ENCODE measurements at regions not wholly inside any gene's neighbourhood (a gene's known extent, or its start where the extent isn't known, plus 50 kb on each side); places are given as distances from the start of the nearest gene placed in this dataset.

DNA sequence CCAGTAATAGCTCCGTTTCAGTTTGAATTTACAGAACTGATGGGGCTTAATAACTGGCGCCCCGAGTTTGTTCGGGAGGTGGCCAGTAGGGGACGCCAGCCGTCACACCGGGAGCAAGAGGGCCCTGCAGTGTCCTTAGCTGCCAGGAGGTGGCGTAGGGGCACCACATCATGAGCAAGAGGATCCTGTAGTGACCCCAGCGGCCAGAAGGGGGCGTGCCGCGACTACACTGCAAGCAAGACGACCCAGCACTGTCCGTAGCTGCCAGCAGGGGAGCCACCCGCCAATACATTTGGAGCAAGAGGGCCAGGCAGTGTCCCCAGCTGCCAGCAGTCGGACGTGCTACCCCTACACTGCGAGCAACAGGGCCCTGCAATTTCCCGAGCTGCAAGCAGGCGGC, 663.7 kb upstream of the B3GAT1 start:
- DNase-seq (ENCODE audit: low read depth) = no peak

- no peak for DNase-seq (ENCODE audit: low read depth)
These were observed 662.5 kb upstream of the B3GAT1 start for GRCh38 chr11:135074397-135074998.

DNA sequence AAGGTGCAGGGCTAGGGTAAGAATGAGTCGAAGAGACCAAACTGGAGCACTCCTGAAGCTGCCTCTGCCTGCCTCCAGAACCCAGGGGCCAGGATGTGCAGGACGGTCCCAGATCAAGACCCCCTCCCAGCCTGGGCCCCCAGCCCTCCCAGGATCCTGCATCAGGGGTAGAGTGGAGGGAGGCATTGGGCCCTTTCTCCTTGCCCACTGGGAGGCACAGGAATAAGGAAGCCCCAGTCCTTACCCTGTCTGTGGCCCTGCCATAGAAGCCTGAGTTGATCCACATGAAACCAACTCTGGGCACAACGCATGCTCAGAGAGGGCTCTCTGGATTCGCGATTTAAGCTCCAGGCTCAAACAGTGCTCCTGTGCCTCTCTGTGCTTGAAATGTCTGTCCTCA, 661.8 kb upstream of the B3GAT1 start:
- DNase-seq (ENCODE audit: low read depth) = no peak

DNA sequence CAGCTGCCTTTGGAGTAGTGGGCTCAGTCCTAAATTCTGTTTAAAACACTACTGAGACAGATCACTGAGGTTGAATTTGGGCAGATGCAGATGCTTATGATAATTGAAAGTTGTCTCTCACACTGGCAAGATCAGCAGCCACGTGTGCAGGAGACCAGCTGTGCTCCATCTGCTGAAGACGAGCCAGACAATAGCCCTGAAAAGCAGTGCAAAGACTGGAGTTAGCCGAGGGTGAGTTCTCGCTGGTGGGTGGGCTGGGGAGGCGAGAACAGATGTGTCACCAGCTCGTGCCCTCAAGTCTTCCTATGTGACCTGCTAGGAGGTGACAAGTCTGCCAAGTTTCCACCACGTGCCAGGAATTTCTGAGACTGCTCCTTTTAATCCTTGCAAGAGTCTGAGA, 661.3 kb upstream of the B3GAT1 start:
- DNase-seq (ENCODE audit: low read depth) = no peak

- no peak for DNase-seq (ENCODE audit: low read depth)
These were observed 657.8 kb upstream of the B3GAT1 start for GRCh38 chr11:135069890-135070289.

DNA sequence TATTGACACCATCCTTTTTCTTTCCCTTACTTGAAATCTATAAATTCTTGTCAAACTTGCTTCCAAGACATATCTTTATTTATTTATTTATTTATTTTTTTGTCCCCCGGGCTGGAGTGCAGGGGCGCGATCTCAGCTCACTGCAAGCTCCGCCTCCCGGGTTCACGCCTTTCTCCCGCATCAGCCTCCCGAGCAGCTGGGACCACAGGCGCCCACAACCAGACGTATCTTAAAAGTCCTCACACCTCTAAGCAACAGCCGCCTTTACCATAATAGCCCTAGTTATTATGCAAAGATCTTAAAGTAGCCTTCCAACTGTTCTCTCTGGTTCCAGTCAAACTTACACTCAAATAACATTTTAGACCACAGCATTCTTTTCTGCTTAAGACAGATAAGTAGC, 657.0 kb upstream of the B3GAT1 start:
- no peak for DNase-seq (ENCODE audit: low read depth)

- no peak for DNase-seq (ENCODE audit: low read depth)
These were observed 651.0 kb upstream of the B3GAT1 start for GRCh38 chr11:135062994-135063393.

- DNase-seq (ENCODE audit: low read depth) = no peak
These were observed 649.1 kb upstream of the B3GAT1 start for GRCh38 chr11:135061166-135061565.

DNA sequence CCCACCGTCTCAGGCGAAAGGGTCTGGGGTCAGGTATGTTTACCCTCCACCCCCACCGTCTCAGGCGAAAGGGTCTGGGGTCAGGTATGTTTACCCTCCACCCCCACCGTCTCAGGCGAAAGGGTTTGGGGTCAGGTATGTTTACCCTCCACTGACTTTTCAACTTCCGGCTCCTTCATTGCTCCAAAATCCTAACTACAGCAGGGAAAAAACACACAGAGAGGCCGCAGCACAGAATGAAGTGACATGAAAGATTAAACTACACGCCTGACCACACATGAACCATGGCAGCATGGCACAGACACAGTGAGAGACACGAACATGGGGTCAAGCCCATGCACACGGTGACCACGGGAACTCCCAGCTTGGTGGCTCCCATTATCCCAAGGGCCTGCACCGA, 634.9 kb upstream of the B3GAT1 start:
- no peak for DNase-seq (ENCODE audit: low read depth)

DNA sequence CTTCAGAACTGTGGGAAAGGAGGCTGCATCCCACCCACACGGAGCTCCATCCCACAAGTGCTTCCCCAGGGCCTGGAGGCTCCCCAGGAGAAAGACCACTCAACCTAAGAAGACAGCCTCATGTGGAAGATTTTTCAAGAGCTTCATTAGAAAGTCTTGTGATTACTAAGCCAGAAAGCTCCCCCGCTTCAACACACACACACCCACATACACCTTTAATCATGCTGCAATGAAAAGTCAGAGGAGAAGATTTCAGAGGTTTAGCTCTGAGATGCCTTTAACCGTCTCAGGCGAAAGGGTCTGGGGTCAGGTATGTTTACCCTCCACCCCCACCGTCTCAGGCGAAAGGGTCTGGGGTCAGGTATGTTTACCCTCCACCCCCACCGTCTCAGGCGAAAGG, 634.5 kb upstream of the B3GAT1 start:
- no peak for DNase-seq (ENCODE audit: low read depth)

GRCh38 chr11:135043434-135043833, 631.4 kb upstream of the B3GAT1 start:
- no peak for DNase-seq (ENCODE audit: low read depth)

DNA sequence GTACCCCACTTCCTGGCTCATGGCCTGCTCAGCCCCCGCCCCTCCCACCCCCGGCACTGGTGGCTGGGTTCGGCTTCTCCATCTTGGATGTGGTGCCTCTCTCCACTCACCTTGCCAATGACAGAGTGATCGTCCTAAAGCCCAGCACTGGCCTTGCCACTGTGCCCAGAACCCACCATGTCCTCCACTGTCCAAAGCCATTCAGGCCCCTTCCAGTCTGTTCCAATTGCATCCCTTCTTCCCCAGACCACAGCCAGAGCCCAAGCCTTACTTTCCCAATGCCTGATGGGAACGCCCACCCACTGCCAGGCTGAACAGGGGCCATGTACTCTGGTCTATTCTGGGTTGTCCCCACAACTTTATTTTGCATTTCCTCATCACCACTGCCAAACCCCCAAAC, 625.8 kb upstream of the B3GAT1 start:
- no peak for DNase-seq (ENCODE audit: low read depth)

DNA sequence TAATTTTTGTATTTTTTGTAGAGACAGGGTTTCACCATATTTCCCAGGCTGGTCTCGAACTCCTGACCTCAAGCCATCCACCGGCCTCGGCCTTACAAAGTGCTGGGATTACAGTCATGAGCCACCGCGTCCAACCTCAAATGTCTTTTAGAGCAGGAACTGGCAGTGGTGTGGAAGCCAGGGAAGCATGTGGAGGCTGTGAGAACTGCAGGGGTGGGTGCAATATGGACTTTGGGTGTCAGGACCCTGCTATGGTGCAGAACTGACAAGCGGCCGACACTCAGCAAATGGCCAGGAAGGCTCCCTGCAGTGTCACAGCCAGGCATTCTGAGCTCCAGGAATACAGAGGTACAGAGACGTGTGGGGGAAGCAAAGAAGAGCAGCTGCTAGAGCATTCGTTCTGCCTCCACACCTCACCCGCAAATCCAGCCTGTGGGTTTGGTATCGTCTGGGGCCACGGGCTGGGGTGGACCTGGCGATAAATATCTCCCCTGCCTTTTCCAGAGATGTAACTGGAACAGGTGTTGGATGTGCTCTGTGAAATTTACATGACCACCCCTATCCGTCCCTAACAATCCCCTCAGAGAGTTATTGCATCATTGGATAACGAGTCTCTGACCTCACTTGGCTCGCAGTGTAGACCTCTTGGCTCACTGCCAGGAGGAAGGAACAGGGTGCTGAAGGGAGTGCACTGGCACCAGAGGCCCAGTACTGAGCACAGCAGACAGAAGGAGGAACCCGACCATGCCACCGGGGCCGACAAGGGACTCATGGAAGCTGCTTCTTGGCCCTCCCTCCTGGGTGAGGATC, 624.7 kb upstream of the B3GAT1 start:
- DNase-seq (ENCODE audit: low read depth) = no peak

- DNase-seq (ENCODE audit: low read depth) = no peak
These were observed 623.2 kb upstream of the B3GAT1 start for GRCh38 chr11:135035282-135035681.

GRCh38 chr11:135033540-135033939, 621.5 kb upstream of the B3GAT1 start:
- no peak for DNase-seq (ENCODE audit: low read depth)

GRCh38 chr11:135031205-135031989, 619.4 kb upstream of the B3GAT1 start:
- no peak for DNase-seq (ENCODE audit: low read depth)

DNA sequence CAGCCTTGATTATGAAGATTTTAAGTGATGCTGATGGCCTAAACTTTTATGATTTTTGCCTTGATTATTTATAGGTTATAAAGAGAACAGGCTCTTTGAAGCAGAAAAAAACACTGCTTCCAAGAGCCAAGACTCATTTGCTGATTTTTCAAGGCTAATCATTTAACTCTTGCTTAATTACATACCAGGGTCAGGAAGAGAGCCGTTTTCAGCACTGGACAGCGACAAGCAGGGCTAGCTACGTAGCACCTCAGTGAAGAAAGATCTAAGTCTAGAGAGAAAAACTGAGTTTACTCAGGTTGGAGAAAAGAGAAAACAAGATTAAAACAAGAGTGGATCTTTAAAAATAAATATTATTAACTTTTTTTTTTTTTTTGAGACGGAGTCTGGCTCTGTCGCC, 615.4 kb upstream of the B3GAT1 start:
- DNase-seq (ENCODE audit: low read depth) = no peak

DNA sequence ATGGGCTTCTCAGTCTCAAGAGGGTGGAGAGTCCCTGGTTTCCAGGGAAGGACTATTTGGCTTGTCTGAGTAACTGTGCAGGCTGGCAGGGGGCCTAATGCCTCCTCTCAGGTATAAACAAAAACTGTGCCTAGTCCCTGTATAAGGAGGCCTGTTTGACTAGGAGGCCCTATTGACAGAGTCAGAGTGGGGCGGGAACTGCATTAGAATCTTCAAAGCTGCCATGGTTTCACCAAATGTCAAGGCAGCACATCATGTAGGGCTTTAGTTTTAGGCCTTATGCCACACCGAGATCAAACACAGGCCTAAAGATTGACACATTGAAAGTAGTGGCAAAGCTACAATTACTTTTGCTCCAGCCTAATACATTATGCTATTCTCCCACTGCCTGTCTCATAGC, 611.5 kb upstream of the B3GAT1 start:
- no peak for DNase-seq (ENCODE audit: low read depth)

GRCh38 chr11:135022454-135022853, 610.4 kb upstream of the B3GAT1 start:
- DNase-seq (ENCODE audit: low read depth) = no peak

GRCh38 chr11:135019899-135020298, 607.9 kb upstream of the B3GAT1 start:
- DNase-seq (ENCODE audit: low read depth) = no peak

GRCh38 chr11:135019343-135019871, 607.4 kb upstream of the B3GAT1 start:
- DNase-seq (ENCODE audit: low read depth) = no peak

GRCh38 chr11:135017296-135017695, 605.3 kb upstream of the B3GAT1 start:
- no peak for DNase-seq (ENCODE audit: low read depth)

DNA sequence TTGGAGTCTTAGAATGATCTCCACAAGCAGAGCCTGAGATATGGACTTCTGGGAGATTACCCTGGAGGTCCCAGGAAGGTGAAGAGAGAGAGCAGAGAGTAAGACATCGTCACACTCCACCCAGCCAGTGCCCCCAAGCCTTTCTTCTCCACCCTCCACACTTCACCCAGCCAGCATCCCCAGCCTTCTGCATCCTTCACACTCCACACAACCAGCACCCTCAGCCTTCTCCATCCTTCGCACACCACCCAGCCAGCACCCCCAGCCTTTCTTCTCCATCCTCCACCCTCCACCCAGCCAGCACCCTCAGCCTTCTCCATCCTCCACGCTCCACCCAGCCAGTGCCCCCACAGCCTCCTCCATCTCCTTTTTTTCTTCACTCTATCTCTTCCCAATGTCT, 603.9 kb upstream of the B3GAT1 start:
- no peak for DNase-seq (ENCODE audit: low read depth)
